ENCODE measurements at regions not wholly inside any gene's neighbourhood (a gene's known extent, or its start where the extent isn't known, plus 50 kb on each side); places are given as distances from the start of the nearest gene placed in this dataset.

DNA sequence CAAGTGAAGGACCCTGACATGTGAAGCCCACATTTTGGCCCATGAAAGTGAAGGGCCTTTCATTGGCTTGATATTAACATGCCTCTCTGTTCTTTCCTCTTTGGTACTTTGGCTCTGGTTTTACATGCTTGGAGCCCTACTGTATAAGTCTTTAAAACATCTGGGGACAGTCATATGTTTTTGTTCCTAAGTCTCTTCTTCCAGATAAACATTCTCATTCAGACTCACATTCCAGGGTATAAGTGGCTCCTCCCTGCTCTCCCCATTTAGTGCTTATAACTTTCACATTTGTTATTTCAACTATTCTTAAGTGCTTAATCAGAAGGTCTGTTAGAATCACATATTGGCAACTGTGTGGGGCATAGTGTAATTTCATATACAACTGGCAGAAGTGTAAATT is 1932.2 kb upstream of the CELF4 start:
- intact Hi-C loops (cut with DNase I; ENCODE audit: low total_unique reads) (no loop called here), in situ Hi-C loops (cut with MboI; ENCODE audit: low pct_ligation_motif_present in 1 of 4, low pct_unique_long_range_greater_than_20kb in 1 of 4, low sequenced_read_pairs in 3 of 4) (no loop called here)
- H3K9me3 ChIP-seq, result no peaks in the 10 kb centered on the region
- H3K36me3 ChIP-seq, result no peaks in the 10 kb centered on the region
- no peaks in the 10 kb centered on the region for H3K4me1 ChIP-seq
- DNase-seq, result no peak
- H3K4me3 ChIP-seq, result no peak overlapping the region
- no peak for TF ChIP-seq CTCF (IDR thresholded peaks at IDR 0.05)
- TF ChIP-seq POLR2AphosphoS5 (IDR thresholded peaks at IDR 0.05), result no peak
- TF ChIP-seq EP300 (IDR thresholded peaks at IDR 0.05; ENCODE audit: low read depth), result no peak
- no peak for TF ChIP-seq POLR2A (IDR thresholded peaks at IDR 0.05)
- no peaks in the 10 kb centered on the region for H3K27me3 ChIP-seq
- H3K27ac ChIP-seq, result no peak overlapping the region

- H3K9me3 ChIP-seq, result no peaks in the 10 kb centered on the region
- H3K4me1 ChIP-seq, result no peaks in the 10 kb centered on the region
- TF ChIP-seq EP300 (IDR thresholded peaks at IDR 0.05; ENCODE audit: low read depth) (no peak), CTCF (IDR thresholded peaks at IDR 0.05) (no peak), POLR2A (IDR thresholded peaks at IDR 0.05) (no peak), POLR2AphosphoS5 (IDR thresholded peaks at IDR 0.05) (no peak)
- H3K27me3 ChIP-seq, result no peaks in the 10 kb centered on the region
- no peak overlapping the region for H3K27ac ChIP-seq
- no peak for DNase-seq
- H3K36me3 ChIP-seq, result no peaks in the 10 kb centered on the region
- WGBS, 2 donors (ENCODE audit: low coverage in 1 of 2), result 60 to 73% methylated on average over 3 to 4 of the region's 4 CpGs
- intact Hi-C loops (cut with DNase I; ENCODE audit: low total_unique reads) (no loop called here), in situ Hi-C loops (cut with MboI; ENCODE audit: low pct_ligation_motif_present in 1 of 4, low pct_unique_long_range_greater_than_20kb in 1 of 4, low sequenced_read_pairs in 3 of 4) (no loop called here)
- no peak overlapping the region for H3K4me3 ChIP-seq
These were observed 1931.4 kb upstream of the CELF4 start for GRCh38 chr18:39496986-39497385.

DNA sequence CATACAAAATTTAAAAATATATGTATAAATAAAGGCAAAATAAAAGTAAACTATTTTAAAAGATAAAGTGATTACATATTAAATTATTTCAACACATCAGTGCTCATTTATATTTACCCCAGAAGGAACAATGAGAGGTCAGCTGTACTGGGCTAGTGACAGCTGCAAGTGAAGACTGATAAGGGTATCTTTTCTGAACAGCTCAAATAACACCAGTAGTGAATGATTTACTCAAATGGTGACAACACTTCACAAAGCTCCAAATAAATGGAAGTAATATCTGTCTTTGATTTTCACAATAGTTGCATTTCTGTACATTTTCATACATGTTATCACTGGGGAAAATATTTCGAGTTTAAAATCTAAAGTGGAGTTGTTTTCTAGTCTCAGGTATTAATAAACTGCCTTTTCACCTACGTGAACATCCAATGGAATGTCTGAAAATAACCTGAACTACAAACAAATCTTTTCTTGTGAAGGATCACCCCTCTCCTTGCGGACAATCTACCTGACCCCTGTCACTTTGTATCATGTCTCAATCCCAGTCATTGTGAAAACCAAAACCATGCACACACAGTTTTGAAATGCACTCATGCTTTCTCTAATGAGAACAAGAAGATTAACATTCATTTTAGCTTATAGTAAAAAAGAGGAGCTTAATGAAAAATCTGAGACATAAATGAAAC is 1928.8 kb upstream of the CELF4 start:
- Histone ChIP-seq H3K9me3 (no peaks in the 10 kb centered on the region), H3K4me3 (no peak overlapping the region), H3K27me3 (no peaks in the 10 kb centered on the region), H3K4me1 (no peaks in the 10 kb centered on the region), H3K36me3 (no peaks in the 10 kb centered on the region), H3K27ac (no peak overlapping the region)
- DNase-seq, result no peak
- 60 to 81% methylated on average over 3 of the region's 3 CpGs for WGBS, 2 donors (ENCODE audit: low coverage in 1 of 2)
- intact Hi-C loops (cut with DNase I; ENCODE audit: low total_unique reads) (no loop called here), in situ Hi-C loops (cut with MboI; ENCODE audit: low pct_ligation_motif_present in 1 of 4, low pct_unique_long_range_greater_than_20kb in 1 of 4, low sequenced_read_pairs in 3 of 4) (no loop called here)
- TF ChIP-seq POLR2AphosphoS5 (IDR thresholded peaks at IDR 0.05) (no peak), EP300 (IDR thresholded peaks at IDR 0.05; ENCODE audit: low read depth) (no peak), POLR2A (IDR thresholded peaks at IDR 0.05) (no peak), CTCF (IDR thresholded peaks at IDR 0.05) (no peak)

- Histone ChIP-seq H3K9me3 (no peaks in the 10 kb centered on the region), H3K36me3 (no peaks in the 10 kb centered on the region), H3K4me3 (no peak overlapping the region), H3K27ac (no peak overlapping the region), H3K27me3 (no peaks in the 10 kb centered on the region), H3K4me1 (no peaks in the 10 kb centered on the region)
- TF ChIP-seq POLR2A (IDR thresholded peaks at IDR 0.05) (no peak), POLR2AphosphoS5 (IDR thresholded peaks at IDR 0.05) (no peak), CTCF (IDR thresholded peaks at IDR 0.05) (no peak), EP300 (IDR thresholded peaks at IDR 0.05; ENCODE audit: low read depth) (no peak)
- in situ Hi-C loops (cut with MboI; ENCODE audit: low pct_ligation_motif_present in 1 of 4, low pct_unique_long_range_greater_than_20kb in 1 of 4, low sequenced_read_pairs in 3 of 4) (no loop called here), intact Hi-C loops (cut with DNase I; ENCODE audit: low total_unique reads) (no loop called here)
- DNase-seq, result no peak
- 68 to 84% methylated on average over 2 of the region's 2 CpGs for WGBS, 2 donors (ENCODE audit: low coverage in 1 of 2)
These were observed 1925.8 kb upstream of the CELF4 start for GRCh38 chr18:39491408-39491807.
